CD4-positive, alpha-beta T cell treated with Interleukin-6 for 4 hours (primary cell): ENCODE measurements at regions not wholly inside any gene's neighbourhood (a gene's known extent, or its start where the extent isn't known, plus 50 kb on each side); places are given as distances from the start of the nearest gene placed in this dataset.
"Not testable (repeated sequence)": the region's sequence is repeated elsewhere in the genome, so short reads cannot be mapped to it uniquely, and the experiment has no call there.

Experiments used
- DNase-seq: peaks from one replicate; pipeline ENCODE4 v3.0.0-alpha.2; 2020; ENCODE audit warnings: mixed read lengths

- no peak for DNase-seq
Measured at GRCh38 chr2:219844401-219845091, 217.1 kb downstream of the SLC4A3 start.

DNA sequence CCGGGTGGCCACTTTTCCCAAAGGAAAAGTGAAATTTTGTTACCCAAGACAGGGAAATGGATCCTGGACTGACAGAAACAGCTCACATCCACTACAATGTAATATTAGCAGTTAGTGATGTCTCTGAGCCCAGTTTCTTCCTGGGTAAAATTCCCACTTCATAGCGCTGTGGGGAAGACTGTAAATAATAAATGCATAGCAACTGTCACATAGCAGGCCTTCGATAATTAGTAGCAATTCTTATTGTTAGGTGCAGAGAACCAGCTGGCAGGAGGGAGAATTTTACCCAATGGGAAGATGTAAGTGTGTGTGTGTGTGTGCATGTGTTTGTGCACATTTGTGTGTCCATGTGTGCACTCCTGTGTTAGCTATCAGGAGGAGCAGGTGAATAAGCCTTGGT, 221.5 kb downstream of the SLC4A3 start:
- no peak for DNase-seq

GRCh38 chr2:219851169-219851568, 223.7 kb downstream of the SLC4A3 start:
- no peak for DNase-seq

- no peak for DNase-seq
Measured at GRCh38 chr2:219851801-219852481, 224.5 kb downstream of the SLC4A3 start.

- DNase-seq, result no peak
Measured at GRCh38 chr2:219852626-219853025, 225.2 kb downstream of the SLC4A3 start.

- no peak for DNase-seq
Measured at GRCh38 chr2:219856602-219857001, 229.2 kb downstream of the SLC4A3 start.

DNA sequence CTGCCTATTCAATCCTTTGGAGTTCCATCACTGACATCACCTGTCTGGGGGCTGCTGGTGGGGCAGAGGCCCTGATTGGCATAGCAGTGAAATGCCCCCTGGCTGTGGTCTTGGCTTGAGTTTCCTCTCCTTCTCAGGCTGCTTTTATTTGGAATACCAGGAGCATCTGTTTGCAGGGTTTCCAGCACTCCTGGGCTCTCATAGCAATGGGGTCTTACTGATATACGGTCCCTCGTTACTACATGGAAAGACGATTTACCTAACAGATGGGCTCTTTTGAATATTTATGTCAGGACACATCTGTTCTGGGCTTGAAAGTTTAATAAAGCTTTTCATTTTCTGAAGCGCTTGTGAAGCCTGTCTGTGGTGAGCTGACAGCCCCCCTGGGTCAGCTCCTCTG, 230.3 kb downstream of the SLC4A3 start:
- DNase-seq, result no peak

GRCh38 chr2:219861307-219861706, 233.9 kb downstream of the SLC4A3 start:
- no peak for DNase-seq

DNA sequence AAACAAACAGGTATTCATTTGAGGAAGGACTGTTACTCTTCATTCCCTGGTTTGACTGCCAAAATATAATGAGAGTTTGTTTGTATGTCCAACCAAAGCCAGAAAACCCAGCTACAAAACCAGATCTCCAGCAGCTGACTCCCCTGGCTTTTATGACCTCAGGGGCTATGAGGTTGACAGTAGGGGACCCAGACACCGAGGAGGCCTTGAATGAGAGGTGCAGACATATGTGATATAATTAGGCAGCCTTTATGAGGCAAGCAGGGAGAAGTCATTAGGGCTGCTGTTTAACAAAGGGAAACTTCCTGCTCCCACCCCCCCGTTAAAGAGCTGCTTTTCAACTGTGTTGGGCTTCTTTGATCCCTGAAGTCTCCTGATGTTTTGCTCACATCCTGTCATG, 236.7 kb downstream of the SLC4A3 start:
- DNase-seq, result no peak

GRCh38 chr2:219868635-219869034, 241.2 kb downstream of the SLC4A3 start:
- DNase-seq, result no peak

DNA sequence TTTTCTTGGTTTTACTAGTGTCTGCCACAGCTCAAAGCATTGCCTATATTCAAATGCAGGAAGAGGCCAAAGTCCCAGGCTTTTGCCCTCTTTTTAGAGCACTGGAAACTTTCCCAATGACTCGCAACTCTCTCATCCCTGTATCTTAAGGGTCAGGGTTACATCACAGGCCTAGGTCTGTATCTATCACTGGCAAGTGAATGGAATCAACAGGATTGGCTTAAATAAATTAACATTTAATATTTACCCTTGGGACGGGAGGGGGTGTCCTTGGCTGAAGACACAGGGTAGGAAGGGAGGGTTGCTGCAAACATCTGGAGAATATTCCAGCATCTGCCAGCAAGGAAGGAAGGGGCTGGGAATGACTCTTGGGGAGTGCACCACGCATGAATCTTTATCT, 242.6 kb downstream of the SLC4A3 start:
- DNase-seq, result no peak

- no peak for DNase-seq
Measured at GRCh38 chr2:219871351-219871750, 243.9 kb downstream of the SLC4A3 start.

GRCh38 chr2:219875036-219875435, 247.6 kb downstream of the SLC4A3 start:
- no peak for DNase-seq

DNA sequence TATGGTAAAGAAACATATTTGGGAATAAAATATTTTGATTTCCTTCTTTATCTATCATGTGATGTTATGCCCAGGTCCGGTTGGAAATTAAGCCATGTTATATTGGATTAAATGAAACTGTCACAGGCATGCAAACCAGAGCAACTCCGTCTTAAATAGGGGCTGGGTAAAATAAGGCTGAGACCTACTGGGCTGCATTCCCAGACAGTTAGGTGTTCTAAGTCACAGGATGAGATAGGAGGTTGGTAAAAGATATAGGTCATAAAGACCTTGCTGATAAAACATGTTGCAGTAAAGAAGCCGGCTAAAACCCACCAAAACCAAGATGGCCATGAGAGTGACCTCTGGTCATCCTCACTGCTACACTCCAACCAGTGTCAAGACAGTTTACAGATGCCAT, 248.6 kb downstream of the SLC4A3 start:
- DNase-seq, result not testable (repeated sequence)

- DNase-seq, result no peak
Measured at GRCh38 chr2:219876931-219877330, 249.5 kb downstream of the SLC4A3 start.

GRCh38 chr2:219877728-219878127, 250.3 kb downstream of the SLC4A3 start:
- no peak for DNase-seq

DNA sequence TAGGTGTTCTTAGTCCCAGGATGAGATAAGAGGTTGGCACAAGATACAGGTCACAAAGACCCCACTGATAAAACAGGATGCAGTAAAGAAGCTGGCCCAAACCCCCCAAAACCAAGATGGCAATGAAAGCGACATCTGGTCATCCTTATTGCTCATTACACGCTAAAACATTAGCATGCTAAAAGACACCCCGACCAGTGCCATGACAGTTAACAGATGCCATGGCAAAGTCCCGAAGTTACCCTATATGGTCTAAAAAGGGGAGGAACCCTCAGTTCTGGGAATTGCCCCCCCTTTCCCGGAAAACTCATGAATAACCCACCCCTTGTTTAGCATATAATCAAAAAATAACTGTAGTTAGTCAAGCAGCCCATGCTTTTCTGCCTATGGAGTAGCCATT, 251.1 kb downstream of the SLC4A3 start:
- DNase-seq, result no peak

GRCh38 chr2:219881851-219882250, 254.4 kb downstream of the SLC4A3 start:
- DNase-seq, result no peak

DNA sequence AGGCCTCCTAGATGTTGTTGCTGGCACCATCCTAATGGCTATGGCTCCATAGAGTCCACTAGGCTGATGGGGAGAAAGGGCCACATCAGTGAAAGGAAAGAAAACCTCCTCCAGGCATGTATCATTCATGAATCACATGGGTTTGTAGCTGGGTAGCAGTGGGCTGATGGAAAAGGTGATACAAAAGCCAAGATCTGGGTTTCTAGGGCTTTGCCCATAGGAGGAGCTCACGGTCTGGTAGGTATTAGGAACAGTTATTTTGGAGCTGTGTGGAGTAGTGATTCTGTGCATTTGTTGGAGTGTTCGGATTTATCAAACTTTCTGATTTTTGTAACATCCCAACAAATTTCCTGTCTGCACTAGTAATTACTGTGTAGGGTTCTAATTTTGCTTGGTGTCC, 259.2 kb downstream of the SLC4A3 start:
- no peak for DNase-seq

- no peak for DNase-seq
Measured at GRCh38 chr2:219887870-219888269, 260.4 kb downstream of the SLC4A3 start.

GRCh38 chr2:219893541-219893940, 266.1 kb downstream of the SLC4A3 start:
- DNase-seq, result no peak

- no peak for DNase-seq
Measured at GRCh38 chr2:219897456-219897855, 270.0 kb downstream of the SLC4A3 start.

DNA sequence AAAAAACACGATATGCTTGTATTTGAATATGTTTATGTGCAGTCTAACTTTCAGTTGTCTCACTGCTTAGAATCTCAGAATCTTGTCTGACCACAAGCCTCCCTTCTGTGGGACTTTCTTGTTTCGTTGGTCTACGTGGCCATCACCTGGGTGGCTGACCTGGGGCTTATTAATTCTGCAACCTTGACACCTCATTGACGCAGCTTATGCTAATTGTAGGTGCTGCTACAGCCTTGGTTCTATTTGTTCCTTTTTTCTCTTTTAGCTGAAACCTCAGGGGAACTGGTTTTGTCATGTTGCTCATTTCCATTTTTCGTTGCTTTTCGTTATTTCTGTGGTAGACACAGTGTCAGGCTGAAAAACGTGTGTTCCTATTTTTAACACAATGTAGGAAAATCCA, 273.7 kb downstream of the SLC4A3 start:
- DNase-seq, result no peak

DNA sequence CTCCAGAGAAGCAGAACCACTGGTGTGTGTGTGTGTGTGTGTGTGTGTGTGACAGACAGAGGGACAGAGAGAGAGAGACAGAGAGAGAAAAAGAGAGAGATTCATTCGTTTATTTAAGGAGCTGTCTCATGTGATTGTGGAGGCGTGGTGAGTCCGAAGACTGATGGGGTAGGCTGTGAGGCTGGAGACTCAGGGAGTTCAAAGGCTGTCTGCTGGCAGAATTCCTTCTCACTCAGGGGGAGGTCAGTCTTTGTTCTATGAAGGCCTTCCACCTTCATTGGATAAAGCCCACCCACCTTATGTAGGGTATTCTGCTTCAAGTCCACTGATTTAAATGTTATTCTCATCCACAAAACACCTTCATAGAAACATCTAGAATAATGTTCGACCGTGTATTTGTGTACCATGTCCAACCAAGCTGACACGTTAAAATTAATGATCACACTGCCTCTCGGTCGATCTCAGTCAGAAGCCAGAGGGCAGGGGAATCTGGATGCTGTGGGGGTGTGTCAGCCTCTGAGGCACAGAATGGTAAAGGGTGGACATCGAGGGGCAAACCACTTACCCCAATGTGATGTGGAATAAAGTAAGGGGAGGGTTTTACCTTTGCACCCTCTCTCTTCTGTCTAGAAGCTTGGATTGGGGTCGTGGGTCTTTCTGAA, 275.6 kb downstream of the SLC4A3 start:
- no peak for DNase-seq
